ENCODE measurements at regions not wholly inside any gene's neighbourhood (a gene's known extent, or its start where the extent isn't known, plus 50 kb on each side); places are given as distances from the start of the nearest gene placed in this dataset.

- TF ChIP-seq E2F8 (IDR thresholded peaks at IDR 0.05; ENCODE audit: low read depth, partially characterized antibody): no peak
- TF ChIP-seq SKIL (IDR thresholded peaks at IDR 0.05; ENCODE audit: low read depth, poor library complexity, severe bottlenecking): no peak
Measured at GRCh38 chr5:75931175-75931574, 152.0 kb upstream of the SV2C start (continued).

GRCh38 chr5:75928992-75929391, 154.2 kb upstream of the SV2C start:
- Histone ChIP-seq H3K27ac (ENCODE audit: control insufficient read depth, insufficient read depth) (no peak overlapping the region), H3K4me2 (ENCODE audit: control insufficient read depth, insufficient read depth) (no peak overlapping the region), H3K9me3 (replicated peaks; ENCODE audit: control insufficient read depth, insufficient read depth, low read length) (no peaks in the 10 kb centered on the region), H3K27me3 (replicated peaks in 1 of 2; ENCODE audit: control insufficient read depth in 2 of 2, insufficient read depth in 2 of 2, low read length in 1 of 2) (no peaks in the 10 kb centered on the region; a peak in 3 of 4 replicates), H3K4me3 (no peak overlapping the region), H3K36me3 (ENCODE audit: control insufficient read depth in 2 of 2, insufficient read depth in 2 of 2, low read length in 1 of 2) (no peaks in the 10 kb centered on the region), H3K9ac (ENCODE audit: control insufficient read depth, insufficient read depth, low read length) (no peak overlapping the region), H4K20me1 (ENCODE audit: control insufficient read depth, insufficient read depth) (no peaks in the 10 kb centered on the region), H3K79me2 (ENCODE audit: control insufficient read depth, insufficient read depth, low read length) (no peaks in the 10 kb centered on the region), H3K4me1 (ENCODE audit: control insufficient read depth, insufficient read depth, low read length) (no peaks in the 10 kb centered on the region), H2AFZ (ENCODE audit: control insufficient read depth, low read depth, low read length) (no peak overlapping the region)
- ATAC-seq (no peak), DNase-seq (ENCODE audit: low read depth, low spot score) (no peak), FAIRE-seq (no peak)
- ChIA-PET CTCF (no interaction called here), RAD21 (ENCODE audit: unreplicated experiment) (no interaction called here), POLR2A (no interaction called here), SMC1A (ENCODE audit: uncharacterized antibody, unreplicated experiment) (interaction anchor here (1.2 kb wide), 1 partner anchor 23 kb away, joined by 3 read pairs; no protein-coding TSS in a partner anchor)
- BruUV-seq (replicated peaks): no TSS peak
- in situ Hi-C loops (cut with MboI) (no loop called here), intact Hi-C loops (cut with micrococcal nuclease; ENCODE audit: unreplicated experiment) (no loop called here)
- 0% methylated on average over 1 of the region's 1 CpG for WGBS (ENCODE audit: insufficient coverage, insufficient replicate concordance, low lambda C conversion rate, missing lambda C conversion rate)
- TF ChIP-seq CHD4 (IDR thresholded peaks at IDR 0.05): no peak
- TF ChIP-seq ZNF384 (IDR thresholded peaks at IDR 0.05; ENCODE audit: borderline replicate concordance, low read depth, low read length): no peak
- no peak for TF ChIP-seq SP1 (IDR thresholded peaks at IDR 0.05; ENCODE audit: low read depth, low read length)
- TF ChIP-seq SKIL (IDR thresholded peaks at IDR 0.05; ENCODE audit: low read depth, poor library complexity, severe bottlenecking): no peak
- no peak for TF ChIP-seq MLLT1 (IDR thresholded peaks at IDR 0.05)
- TF ChIP-seq RFX5 (IDR thresholded peaks at IDR 0.05; ENCODE audit: low read depth, low read length): no peak
- TF ChIP-seq ZNF24 (IDR thresholded peaks at IDR 0.05): no peak
- no peak for TF ChIP-seq ATF7 (IDR thresholded peaks at IDR 0.05; ENCODE audit: low read depth)
- no peak for TF ChIP-seq SREBF2 (IDR thresholded peaks at IDR 0.05; ENCODE audit: low read length)
- no peak for TF ChIP-seq ETV6 (conservative IDR thresholded peaks at IDR 0.05 in 1 of 2, IDR thresholded peaks at IDR 0.05 in 1 of 2; ENCODE audit: borderline replicate concordance in 1 of 2, low read depth in 1 of 2)
- TF ChIP-seq SUZ12 (IDR thresholded peaks at IDR 0.05; ENCODE audit: unreplicated experiment): no peak
- no peak for TF ChIP-seq PKNOX1 (IDR thresholded peaks at IDR 0.05)
